ENCODE measurements at regions not wholly inside any gene's neighbourhood (a gene's known extent, or its start where the extent isn't known, plus 50 kb on each side); places are given as distances from the start of the nearest gene placed in this dataset.

DNA sequence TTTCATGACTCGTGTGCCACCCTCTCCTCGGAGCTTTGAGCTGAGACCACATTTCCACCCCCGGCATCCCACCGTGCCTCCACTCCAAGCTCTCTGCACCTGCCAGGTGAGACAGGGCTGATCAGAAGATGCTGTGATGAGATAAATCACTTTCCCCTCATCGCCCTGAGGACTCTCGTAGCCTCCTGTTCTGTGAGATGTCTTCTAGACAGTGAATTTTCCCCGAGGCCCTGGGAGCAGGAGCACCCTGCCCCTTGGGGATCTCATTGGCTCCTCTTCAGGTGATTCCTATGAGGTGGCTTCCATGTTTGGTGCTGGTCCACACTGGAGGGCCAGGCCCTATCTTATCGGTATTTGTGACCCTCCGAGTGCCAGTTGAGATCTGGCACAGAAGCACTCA, 154.0 kb upstream of the TSHZ3 start:
- H4K20me1 ChIP-seq (ENCODE audit: insufficient read depth, poor library complexity, severe bottlenecking) = no peaks in the 10 kb centered on the region
- TF ChIP-seq, protein P1, sequence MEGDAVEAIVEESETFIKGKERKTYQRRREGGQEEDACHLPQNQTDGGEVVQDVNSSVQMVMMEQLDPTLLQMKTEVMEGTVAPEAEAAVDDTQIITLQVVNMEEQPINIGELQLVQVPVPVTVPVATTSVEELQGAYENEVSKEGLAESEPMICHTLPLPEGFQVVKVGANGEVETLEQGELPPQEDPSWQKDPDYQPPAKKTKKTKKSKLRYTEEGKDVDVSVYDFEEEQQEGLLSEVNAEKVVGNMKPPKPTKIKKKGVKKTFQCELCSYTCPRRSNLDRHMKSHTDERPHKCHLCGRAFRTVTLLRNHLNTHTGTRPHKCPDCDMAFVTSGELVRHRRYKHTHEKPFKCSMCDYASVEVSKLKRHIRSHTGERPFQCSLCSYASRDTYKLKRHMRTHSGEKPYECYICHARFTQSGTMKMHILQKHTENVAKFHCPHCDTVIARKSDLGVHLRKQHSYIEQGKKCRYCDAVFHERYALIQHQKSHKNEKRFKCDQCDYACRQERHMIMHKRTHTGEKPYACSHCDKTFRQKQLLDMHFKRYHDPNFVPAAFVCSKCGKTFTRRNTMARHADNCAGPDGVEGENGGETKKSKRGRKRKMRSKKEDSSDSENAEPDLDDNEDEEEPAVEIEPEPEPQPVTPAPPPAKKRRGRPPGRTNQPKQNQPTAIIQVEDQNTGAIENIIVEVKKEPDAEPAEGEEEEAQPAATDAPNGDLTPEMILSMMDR (IDR thresholded peaks at IDR 0.05; ENCODE audit: poor library complexity) = no peak
- TF ChIP-seq EZH2 (IDR thresholded peaks at IDR 0.05; ENCODE audit: borderline replicate concordance) (no peak), EZH2phosphoT487 (IDR thresholded peaks at IDR 0.05; ENCODE audit: low read depth, severe bottlenecking, unreplicated experiment) (no peak)
- no peaks in the 10 kb centered on the region for H3K9me3 ChIP-seq (ENCODE audit: low read depth)
- no peaks in the 10 kb centered on the region for H3K36me3 ChIP-seq (replicated peaks; ENCODE audit: insufficient read depth, low read depth)
- no peak overlapping the region for H3K27ac ChIP-seq
- no peak overlapping the region for H2AFZ ChIP-seq
- DNase-seq (ENCODE audit: low spot score) = no peak
- H3K4me3 ChIP-seq = no peak overlapping the region
- H3K9me2 ChIP-seq (replicated peaks; ENCODE audit: insufficient read depth) = no peaks in the 10 kb centered on the region
- 88% methylated on average over 9 of the region's 9 CpGs for WGBS (ENCODE audit: low lambda C conversion rate, missing lambda C conversion rate)
- no peaks in the 10 kb centered on the region for H3K27me3 ChIP-seq
- H3K79me2 ChIP-seq = no peaks in the 10 kb centered on the region
- no peaks in the 10 kb centered on the region for H3K4me1 ChIP-seq (ENCODE audit: insufficient read depth)
- H3K4me2 ChIP-seq = no peak overlapping the region

DNA sequence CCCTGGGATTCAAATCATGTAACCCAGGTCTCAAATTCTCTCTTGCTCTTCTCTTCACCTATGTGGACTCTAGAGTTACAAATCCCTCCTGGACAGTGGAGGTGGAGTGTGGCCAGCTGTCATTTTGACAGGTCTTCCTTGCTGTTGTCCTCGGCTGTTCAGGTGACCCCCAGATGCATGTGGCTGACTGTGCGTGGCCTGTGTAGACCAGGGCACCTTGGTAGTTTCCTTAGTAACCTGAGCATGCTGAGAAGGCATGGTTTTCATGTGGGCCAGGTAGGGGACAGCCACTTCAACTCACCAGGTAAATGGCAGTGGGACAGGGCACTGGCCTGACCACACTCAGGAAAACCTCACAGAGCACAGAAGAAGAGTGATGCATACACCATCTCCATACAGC, 155.0 kb upstream of the TSHZ3 start:
- TF ChIP-seq EZH2 (IDR thresholded peaks at IDR 0.05; ENCODE audit: borderline replicate concordance) (no peak), EZH2phosphoT487 (IDR thresholded peaks at IDR 0.05; ENCODE audit: low read depth, severe bottlenecking, unreplicated experiment) (no peak)
- TF ChIP-seq, protein P1 (IDR thresholded peaks at IDR 0.05; ENCODE audit: poor library complexity) = no peak
- no peaks in the 10 kb centered on the region for H3K36me3 ChIP-seq (replicated peaks; ENCODE audit: insufficient read depth, low read depth)
- no peak overlapping the region for H2AFZ ChIP-seq
- H3K4me1 ChIP-seq (ENCODE audit: insufficient read depth) = no peaks in the 10 kb centered on the region
- no peak overlapping the region for H3K27ac ChIP-seq
- no peaks in the 10 kb centered on the region for H3K27me3 ChIP-seq
- DNase-seq (ENCODE audit: low spot score) = no peak
- H3K9me2 ChIP-seq (replicated peaks; ENCODE audit: insufficient read depth) = no peaks in the 10 kb centered on the region
- no peaks in the 10 kb centered on the region for H3K9me3 ChIP-seq (ENCODE audit: low read depth)
- H3K4me2 ChIP-seq = no peak overlapping the region
- H3K4me3 ChIP-seq = no peak overlapping the region
- 90% methylated on average over 2 of the region's 2 CpGs for WGBS (ENCODE audit: low lambda C conversion rate, missing lambda C conversion rate)
- no peaks in the 10 kb centered on the region for H3K79me2 ChIP-seq
- no peaks in the 10 kb centered on the region for H4K20me1 ChIP-seq (ENCODE audit: insufficient read depth, poor library complexity, severe bottlenecking)

DNA sequence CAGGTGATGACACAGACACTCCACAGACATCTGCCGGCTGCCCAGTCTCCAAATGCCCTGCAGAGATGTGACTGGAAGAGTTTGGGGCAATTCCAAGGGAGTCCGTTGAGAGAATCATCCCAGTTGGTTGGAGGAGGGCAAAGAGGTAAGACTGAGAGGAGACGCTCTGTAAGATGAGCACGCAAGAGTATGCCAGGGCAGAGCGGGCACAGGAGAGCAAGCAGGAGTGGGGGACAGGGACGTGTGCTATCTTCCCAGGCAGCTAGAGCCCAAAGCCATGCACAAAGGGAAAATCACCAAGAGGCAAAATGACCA, 156.3 kb upstream of the TSHZ3 start:
- Histone ChIP-seq H3K36me3 (replicated peaks; ENCODE audit: insufficient read depth, low read depth) (no peaks in the 10 kb centered on the region), H3K27ac (no peak overlapping the region), H3K4me3 (no peak overlapping the region), H3K9me3 (ENCODE audit: low read depth) (no peaks in the 10 kb centered on the region), H3K4me2 (no peak overlapping the region), H3K27me3 (no peaks in the 10 kb centered on the region), H4K20me1 (ENCODE audit: insufficient read depth, poor library complexity, severe bottlenecking) (no peaks in the 10 kb centered on the region), H3K4me1 (ENCODE audit: insufficient read depth) (no peaks in the 10 kb centered on the region), H3K9me2 (replicated peaks; ENCODE audit: insufficient read depth) (no peaks in the 10 kb centered on the region), H2AFZ (no peak overlapping the region), H3K79me2 (no peaks in the 10 kb centered on the region)
- TF ChIP-seq EZH2phosphoT487 (IDR thresholded peaks at IDR 0.05; ENCODE audit: low read depth, severe bottlenecking, unreplicated experiment) (no peak), EZH2 (IDR thresholded peaks at IDR 0.05; ENCODE audit: borderline replicate concordance) (no peak)
- TF ChIP-seq, protein P1 (IDR thresholded peaks at IDR 0.05; ENCODE audit: poor library complexity) = no peak
- WGBS (ENCODE audit: low lambda C conversion rate, missing lambda C conversion rate) = 91% methylated on average over 6 of the region's 6 CpGs
- no peak for DNase-seq (ENCODE audit: low spot score)

DNA sequence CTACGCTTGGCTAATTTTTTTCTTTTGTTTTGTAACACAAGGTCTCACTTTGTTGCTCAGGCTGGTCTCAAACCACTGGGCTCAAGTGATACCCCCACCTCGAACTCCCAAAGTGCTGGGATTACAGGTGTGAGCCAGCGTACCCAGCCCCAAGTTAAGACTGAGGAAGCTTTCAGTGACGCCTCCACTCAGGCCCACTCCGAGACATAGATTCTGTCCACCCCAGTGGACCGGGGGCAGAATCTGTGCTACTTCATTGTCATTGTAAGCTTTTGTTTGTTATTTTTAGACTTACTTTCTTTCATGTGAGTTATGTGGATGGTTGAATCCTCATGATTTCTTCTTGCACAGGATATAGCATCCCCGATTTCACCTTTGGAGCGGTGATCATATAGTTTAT, 156.9 kb upstream of the TSHZ3 start:
- WGBS (ENCODE audit: low lambda C conversion rate, missing lambda C conversion rate) = 86% methylated on average over 8 of the region's 8 CpGs
- Histone ChIP-seq H3K27ac (no peak overlapping the region), H2AFZ (no peak overlapping the region), H3K79me2 (no peaks in the 10 kb centered on the region), H3K27me3 (no peaks in the 10 kb centered on the region), H3K36me3 (replicated peaks; ENCODE audit: insufficient read depth, low read depth) (no peaks in the 10 kb centered on the region), H4K20me1 (ENCODE audit: insufficient read depth, poor library complexity, severe bottlenecking) (no peaks in the 10 kb centered on the region), H3K4me1 (ENCODE audit: insufficient read depth) (no peaks in the 10 kb centered on the region), H3K9me3 (ENCODE audit: low read depth) (no peaks in the 10 kb centered on the region), H3K4me2 (no peak overlapping the region), H3K9me2 (replicated peaks; ENCODE audit: insufficient read depth) (no peaks in the 10 kb centered on the region), H3K4me3 (no peak overlapping the region)
- DNase-seq (ENCODE audit: low spot score) = no peak
- no peak for TF ChIP-seq EZH2phosphoT487 (IDR thresholded peaks at IDR 0.05; ENCODE audit: low read depth, severe bottlenecking, unreplicated experiment)
- TF ChIP-seq, protein P1 (IDR thresholded peaks at IDR 0.05; ENCODE audit: poor library complexity) = no peak
- no peak for TF ChIP-seq EZH2 (IDR thresholded peaks at IDR 0.05; ENCODE audit: borderline replicate concordance)
